NCI-H345 treated with DMSO at 0.1 percent for 48 hours (cell line): ENCODE measurements at regions not wholly inside any gene's neighbourhood (a gene's known extent, or its start where the extent isn't known, plus 50 kb on each side); places are given as distances from the start of the nearest gene placed in this dataset.
A peak's percentile ranks its signal among the peaks of the same experiment; 100 is the strongest.
"Not testable (repeated sequence)": the region's sequence is repeated elsewhere in the genome, so short reads cannot be mapped to it uniquely, and the experiment has no call there.

Source experiments
- DNase-seq: peaks from one replicate; lab custom pipeline; 2025; ENCODE audit not compliant: unreplicated experiment; lab: John Stamatoyannopoulos, UW

GRCh38 chr11:119586181-119586580 is 142.8 kb downstream of the NECTIN1 start:
- no peak for DNase-seq

DNA sequence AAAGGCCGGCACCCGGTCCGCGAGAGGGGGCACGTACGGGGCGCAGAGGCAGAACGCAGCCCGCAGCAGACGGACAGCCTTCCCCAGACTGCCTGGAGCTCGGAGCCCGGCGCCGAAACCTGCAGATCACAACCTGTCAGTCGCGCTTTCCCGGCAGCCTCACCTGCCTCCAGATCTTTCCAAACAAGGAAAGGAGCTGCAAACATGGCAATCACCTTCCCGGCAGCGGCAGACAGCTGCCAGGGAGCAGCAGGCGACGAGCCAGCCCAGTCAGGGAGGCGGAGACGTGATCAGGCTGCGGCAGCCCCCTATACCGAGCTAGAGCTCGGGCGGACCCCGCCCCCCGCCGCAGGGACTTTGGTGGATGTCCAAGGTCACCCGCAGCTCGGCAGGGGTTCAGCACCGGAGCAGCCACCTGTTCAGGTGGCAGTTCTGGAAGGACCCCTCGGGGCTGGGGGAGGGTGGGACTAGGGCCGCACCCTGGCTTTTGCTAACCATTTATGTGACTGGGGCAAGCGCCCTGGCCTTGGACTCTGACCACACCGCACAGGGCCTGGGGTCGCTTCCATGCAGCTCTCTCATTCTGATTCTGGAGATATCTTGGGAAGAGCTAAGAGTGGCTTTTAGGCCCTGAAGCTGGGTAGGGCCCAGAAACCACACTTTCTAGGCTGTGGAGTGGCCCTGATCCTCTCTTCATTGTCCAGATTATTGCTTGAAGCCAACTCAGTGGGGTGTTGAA is 143.8 kb downstream of the NECTIN1 start:
- peak; percentile 19 for DNase-seq

DNA sequence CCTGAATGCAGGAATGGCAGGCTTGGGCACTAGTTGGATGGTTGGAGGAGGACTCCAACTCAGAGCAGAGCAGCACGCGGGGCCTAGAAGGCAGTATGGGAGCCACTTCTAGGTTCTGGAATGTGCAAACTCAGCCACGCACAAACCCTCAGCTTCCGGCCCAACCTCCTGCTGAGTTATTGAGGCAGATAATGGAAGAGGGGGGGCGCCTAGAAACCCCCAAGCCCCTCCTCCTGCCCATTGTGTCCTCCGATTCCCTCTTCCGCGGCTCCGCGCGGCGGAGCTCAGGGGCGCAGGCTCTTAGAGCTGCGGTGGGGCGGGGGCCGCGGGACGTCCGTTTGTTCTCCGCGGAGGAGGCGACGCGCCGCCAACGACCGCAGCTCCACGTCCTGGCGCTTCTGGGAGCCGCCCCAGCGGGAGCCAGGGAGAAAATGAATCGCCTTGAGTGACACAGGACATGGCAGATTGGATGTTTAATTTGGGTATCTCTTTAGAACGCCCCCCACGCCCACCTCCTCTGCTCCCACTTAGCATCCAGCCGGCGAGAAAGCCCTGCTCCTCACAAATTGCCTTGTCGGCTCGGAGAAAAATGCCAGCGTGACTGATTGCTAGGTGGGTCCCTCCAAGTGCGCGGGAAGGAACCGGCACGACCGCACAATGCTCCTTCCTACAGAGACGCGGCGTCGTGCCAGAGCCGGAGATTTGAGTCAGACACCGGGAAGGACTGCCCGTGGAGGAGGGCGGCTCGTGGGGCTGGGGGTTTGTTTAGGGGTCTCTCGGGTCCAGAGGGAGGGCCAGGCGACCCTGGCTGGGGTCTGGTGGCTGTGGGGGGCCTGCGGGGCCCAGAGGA is 144.6 kb downstream of the NECTIN1 start:
- peak; percentile 45 for DNase-seq

DNA sequence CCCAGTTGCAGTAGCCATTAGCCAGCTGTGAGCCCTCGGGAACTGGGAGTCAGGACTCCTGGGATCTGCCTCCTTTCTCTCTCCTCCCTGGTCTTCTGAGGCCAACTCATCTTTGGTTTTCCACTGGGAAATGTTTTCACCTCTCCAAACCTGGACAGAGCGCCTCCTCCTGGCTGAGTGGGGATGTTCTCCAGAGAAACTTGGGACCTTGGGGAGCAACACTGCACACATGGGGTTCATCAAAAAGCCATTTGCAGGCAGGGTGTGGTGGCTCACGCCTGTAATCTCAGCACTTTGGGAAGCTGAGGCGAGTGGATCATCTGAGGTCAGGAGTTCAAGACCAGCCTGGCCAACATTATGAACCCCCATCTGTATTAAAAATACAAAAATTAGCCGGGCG is 145.4 kb downstream of the NECTIN1 start:
- no peak for DNase-seq

GRCh38 chr11:119581396-119581795 is 147.6 kb downstream of the NECTIN1 start:
- DNase-seq = not testable (repeated sequence)

GRCh38 chr11:119580751-119581150 is 148.2 kb downstream of the NECTIN1 start:
- no peak for DNase-seq

DNA sequence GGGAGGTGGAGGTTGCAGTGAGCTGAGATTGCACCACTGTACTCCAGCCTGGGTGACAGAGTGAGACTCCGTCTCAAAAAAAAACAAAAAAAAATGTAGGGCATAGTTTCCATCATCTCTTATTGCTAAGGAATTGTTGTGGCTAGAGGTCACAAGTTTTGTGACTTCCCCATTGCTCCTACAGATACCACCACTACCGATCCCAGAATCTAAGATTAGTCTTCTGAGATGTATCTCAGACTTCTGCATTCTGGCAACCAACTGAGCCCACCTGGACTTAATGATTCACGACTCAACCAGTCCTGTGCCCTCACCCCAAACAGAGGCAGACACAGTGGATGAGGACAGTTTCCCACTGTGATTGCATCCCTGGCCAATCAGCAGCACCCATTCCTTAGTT is 148.9 kb downstream of the NECTIN1 start:
- no peak for DNase-seq

DNA sequence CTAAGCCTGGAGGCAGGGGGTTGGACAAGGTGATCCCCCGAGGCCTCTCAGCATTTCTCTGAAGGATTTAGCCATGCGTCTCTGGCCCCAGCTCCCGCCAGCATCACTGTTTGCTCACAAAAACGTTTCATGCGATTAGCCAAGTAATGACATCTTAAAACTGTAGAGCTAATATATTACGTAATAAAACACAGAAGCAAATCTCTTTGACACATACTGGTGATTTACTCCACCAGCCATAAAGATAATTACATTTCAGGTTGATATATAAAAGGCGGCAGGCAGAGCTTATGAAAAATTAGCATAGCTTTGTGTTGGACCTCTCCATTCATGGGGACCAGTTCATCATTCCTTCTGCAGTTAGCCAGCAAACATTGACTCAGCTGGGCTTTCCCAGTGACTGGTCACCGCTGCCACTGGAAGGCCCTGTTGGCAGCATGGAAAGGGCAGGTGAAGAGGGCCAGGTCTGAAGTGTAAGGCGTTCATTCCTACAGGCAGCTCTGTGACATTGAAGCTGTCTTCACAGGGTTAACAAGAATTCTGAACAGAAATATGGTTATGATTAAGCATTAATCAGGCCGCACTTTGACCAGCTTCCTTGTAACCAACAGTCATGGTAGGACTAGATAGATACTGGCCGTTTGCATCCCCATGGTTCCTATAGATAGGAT is 150.3 kb downstream of the NECTIN1 start:
- DNase-seq = no peak

DNA sequence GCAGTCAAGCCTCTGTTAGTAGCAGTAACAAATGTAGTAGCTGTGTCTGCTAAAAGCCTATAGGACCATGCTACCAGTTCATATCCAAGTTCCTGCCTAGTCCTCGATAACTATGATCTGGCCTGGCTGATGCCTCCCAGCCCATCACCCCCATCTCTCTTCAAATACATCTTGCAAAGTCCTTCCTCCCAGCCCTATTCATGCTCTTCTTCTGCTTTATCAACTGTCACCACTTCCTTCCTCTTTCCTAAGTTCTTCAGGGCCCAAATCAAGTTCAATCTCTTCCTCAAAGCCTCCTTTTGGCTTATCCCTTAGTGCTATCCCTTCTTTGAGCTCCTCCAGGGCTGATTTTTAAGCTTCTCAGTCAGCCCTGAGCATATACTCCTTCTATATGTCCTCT is 150.9 kb upstream of the THY1 start:
- no peak for DNase-seq

DNA sequence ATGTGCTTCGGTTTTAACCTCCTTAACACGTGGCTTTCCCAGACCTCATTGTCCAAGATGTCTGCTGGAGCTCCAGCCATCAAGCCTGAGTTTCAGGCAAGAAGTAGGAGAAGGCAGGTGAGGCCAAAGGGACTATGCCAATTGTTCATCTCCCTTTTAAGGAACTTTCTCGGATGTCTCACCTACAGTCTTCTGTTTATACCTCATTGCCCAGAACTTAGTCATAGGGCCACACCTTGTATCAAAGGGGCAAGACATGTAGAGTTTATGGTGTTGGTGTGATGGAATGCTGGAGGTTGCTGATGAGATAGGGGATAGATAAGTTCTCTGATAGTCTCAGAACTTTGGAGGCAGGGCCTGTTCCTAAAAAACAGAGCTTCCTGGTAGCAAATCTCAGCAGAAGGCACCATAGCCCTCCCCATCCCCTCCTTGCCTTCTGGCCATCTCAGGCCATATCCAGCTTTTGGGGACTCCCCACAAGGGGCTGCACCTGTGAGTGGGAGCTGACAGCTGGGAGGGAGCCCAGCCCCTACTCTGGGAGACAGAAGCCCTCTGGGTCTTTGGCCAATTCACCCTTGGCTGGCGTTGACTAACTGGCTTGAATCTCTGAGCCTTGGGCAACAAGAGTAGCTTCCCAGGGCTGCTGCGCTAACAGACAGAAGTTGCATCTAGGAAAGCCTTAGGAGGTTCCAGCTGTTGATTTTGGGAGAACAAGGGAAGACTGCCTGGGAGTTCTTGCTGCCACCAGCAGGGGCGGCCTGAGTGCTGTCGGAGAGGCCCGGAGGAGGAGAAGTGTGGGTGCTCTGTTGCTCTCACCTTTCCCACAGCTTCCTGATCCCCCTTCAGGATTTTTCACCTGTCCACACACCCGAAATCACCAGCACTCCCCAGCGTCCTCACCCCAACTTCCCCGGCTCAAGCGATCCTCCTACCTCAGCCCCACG is 149.8 kb upstream of the THY1 start:
- no peak for DNase-seq

DNA sequence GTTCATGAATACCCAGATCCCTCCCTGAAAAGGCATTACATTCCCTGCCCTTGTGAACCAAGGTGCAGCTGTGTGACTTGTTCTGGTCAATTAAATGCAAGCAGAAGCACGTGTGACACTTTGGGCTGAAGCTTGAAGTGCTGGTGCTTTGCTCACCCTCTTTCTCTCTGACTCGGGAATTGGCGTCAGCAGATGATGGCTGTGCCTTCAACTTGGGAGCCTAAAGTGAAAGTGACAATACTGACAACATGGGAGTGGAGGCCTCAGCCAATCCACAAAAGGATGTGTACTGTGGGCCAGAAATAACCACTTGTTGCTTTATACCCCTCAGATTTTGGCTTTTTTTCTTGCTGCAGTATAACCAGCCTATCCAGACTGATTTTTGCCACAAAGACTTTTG is 148.3 kb upstream of the THY1 start:
- DNase-seq = peak; percentile 29

DNA sequence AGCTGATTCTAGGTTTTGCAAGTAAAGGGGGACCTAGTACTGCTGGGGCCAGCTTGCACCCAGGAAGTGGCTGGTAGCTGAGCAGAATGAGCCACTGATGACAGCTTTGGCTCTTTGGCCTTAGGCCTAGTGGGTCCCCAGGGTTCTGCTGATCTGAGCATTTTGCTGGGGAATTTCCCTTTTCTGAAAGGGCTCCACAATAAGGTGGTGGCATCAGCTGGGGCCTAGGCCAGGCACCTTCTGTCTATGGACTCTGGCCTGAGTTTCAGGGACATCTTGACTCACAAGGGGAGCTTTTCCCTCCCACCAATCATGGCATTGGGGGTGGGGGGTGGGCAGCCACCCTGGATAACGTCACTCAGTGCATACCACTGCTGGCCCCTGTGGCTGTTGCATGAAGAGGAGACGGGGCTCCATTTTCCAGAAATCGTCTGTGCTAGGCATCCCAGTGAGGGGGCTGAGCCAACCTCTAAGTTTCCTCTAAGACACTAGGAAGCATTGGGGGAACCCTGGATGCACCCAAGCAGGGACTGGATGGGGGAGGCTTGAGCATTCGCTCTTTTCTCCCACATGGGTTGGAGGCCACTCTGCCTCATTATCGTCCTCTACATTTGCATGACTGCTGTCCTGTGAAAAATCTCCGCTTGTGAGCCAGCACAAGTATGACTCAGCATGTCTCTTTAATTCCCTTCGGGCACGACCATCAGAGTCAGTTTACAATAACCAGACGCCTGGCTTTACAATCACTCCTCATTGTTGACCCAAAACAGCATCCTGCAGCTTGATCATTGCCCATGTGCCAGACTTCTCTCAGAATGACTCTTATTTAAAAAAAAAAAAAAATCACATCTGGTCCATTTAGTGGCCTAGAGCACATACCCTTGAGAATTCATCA is 145.0 kb upstream of the THY1 start:
- peak; percentile 40 for DNase-seq

- DNase-seq = no peak
Observed at GRCh38 chr11:119566319-119566718, 143.3 kb upstream of the THY1 start.

- DNase-seq = not testable (repeated sequence)
Observed at GRCh38 chr11:119565693-119566092, 142.7 kb upstream of the THY1 start.

DNA sequence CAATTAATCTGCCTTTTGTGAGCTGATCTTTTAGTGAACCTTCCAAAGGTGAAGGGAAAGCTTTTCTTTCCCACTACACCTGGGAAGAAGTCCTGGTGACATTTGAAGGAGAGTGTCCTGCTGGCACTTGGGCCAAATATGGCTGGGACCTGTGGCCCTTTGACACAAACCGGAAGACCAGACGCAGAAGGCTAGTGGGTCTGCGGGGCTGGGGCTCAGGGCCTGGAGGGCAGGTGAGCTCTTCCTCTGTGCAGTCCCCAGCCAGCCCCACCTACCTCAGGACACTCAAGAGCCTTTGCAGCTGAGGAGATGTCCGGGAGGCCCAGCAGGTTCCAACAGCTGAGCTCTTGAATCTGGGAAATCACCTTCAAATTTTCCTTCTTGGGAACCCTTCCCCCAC is 138.0 kb upstream of the THY1 start:
- DNase-seq = no peak

GRCh38 chr11:119560291-119560690 is 137.3 kb upstream of the THY1 start:
- DNase-seq = no peak

GRCh38 chr11:119552106-119552485 is 129.1 kb upstream of the THY1 start:
- DNase-seq = no peak

DNA sequence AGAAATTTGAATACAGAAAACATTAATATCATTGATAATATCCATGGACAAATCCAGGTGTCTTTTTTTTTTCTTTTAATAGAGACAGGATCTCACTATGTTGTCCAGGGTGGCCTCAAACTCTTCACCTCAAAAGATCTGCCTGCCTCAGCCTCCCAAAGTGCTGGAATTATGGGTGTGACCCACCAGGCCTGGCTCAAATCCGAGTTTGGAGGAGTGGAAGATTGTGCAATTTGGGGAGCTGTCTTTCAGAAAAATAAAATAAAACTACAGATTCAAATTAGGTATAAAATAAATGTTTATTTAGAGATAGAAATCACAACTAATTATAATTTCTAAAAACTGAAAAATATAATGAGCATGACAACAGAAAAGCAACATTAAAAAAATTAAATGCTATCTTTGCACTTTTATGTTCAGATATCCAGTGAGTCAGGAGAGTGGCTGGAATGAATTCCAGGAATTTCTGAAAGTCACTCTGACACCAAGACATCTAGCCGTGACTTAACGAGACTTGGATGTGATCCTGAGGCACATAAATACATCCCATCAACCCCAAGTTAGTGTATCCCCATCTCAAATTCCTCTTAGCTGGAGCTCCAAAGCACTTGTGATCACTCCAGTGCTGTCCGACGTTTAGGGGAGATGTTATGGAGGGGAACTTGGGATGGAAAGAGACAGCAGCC is 128.6 kb upstream of the THY1 start:
- no peak for DNase-seq

DNA sequence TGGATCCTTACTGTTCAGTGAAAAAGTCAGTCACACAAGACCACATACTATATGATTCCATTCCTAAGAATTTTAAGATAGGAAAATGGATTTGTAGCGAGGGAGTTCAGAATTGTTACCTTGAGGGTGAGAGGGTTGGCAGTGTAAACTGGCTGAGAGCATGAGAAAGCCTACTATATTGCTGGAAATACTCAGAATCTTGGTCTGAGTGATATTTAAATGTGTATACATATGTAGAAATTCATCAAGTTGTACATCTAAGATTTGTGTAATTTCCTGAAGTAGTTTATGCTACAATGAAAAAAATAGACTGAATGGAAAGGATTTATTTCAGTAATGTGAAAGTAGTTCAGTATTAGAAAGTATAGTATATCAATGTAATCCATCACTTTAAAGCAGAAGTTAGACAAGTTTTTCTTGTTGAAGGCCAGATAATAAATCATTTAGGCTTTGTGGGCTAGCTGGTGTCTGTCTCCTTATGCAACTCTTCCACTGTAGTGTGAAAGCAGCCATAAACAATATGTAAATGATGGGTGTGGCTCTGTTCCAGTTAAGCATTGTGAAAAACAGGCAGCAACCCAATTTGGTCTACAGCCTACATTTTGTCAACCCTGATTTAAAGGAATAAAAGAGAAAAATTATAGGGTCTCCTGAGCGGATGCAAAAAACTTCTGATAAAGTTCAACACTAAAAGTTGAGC is 127.2 kb upstream of the THY1 start:
- DNase-seq = no peak
